GM10266 (cell line): ENCODE measurements at regions not wholly inside any gene's neighbourhood (a gene's known extent, or its start where the extent isn't known, plus 50 kb on each side); places are given as distances from the start of the nearest gene placed in this dataset.

Source experiments
- DNase-seq: peaks from one replicate; pipeline ENCODE4 v3.0.0; 2012; ENCODE audit errors: extremely low spot score
- CTCF ChIP-seq: IDR thresholded peaks from 2 replicates; pipeline ENCODE4 v1.5.1; 2012; ENCODE audit warnings: mild to moderate bottlenecking, low read depth; ENCODE audit not compliant: control insufficient read depth, insufficient read depth; ENCODE audit errors: missing control alignments

- no peak for TF ChIP-seq CTCF
- DNase-seq: no peak
These were observed 254.7 kb upstream of the PTER start for GRCh38 chr10:16182144-16182543.

DNA sequence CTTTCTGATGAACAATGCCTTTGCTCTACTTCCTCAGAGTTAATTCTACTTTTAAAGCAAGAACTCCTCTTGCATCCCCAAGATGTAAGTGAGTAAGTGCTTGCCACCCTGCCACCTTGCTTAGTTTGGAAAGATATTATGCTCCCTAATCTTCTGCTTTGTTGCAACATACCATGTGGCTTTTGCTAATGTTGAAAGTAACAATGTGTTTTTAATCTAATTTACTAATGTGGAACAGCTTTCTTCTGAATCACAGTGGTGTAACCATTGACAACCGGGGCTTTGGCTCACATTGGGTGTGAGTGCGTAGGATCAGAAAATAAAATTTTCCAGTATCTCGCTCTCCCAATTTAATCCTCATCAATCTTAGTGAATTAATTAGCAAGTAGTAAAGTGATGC is 254.1 kb upstream of the PTER start:
- DNase-seq: no peak
- no peak for TF ChIP-seq CTCF

DNA sequence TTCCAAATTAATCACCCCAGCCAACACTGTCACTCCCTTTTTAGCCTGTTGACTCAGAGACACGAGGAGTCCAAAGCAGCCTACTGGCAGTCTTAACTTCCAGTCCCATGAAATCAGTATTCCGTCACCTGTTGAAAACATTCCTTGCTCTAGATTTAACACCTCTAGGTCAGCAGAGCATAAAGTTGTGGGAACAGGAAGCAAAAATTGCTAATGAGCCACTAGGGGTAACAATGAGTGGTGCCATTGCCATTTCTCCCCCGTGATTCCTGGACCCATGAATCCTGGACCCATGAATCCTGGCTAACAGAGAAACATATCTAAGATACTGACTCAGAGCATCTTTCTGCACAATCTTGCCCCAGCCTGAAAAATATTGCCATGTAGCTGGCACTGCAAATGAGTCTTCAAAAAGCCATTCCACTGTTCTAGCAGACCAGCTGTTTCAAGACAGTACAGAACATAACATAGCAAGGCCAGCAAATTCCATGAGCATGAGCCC is 252.7 kb upstream of the PTER start:
- no peak for DNase-seq

DNA sequence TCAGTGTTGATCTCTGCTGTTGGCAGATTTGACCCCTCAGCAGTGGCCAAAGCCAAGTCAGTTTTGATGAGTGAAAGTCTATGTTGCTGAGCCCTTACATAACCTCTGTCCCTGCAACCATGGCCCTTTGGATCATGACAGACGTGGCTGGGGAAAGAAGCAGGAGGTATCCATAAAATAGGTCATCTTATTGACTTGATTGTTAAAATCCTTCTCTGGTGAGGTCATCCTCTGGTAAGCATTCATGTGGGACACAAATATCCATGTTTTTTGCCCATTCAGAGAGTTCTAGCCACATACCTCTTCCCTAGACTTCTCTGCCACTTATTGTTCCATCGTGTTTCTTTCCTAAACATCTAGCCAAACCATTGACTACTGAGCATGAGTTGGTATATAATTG is 251.9 kb upstream of the PTER start:
- no peak for DNase-seq
- no peak for TF ChIP-seq CTCF

More for the DNA sequence above, 252.7 kb upstream of the PTER start:
- TF ChIP-seq CTCF: no peak

DNA sequence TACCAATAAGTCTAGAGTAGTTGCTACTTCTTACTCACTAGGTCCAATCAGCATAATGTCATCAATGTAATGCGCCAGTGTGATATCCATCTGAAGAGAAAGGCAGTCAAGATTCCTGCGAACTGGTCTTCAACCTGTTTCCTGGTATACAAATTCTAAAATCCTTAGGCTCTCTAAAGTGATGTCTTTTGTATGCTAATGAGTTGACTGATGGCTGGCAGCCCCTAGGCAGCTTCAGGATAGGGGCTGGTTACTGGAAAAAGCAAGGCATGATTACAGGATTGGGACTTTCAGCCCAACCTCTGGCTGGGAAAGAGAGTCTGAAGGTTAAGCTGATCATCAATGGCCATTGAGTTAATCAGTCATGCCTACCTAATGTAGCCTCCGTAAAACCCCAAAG is 250.2 kb upstream of the PTER start:
- no peak for DNase-seq
- no peak for TF ChIP-seq CTCF

GRCh38 chr10:16187161-16187560 is 249.6 kb upstream of the PTER start:
- no peak for TF ChIP-seq CTCF
- DNase-seq: no peak

GRCh38 chr10:16192337-16192736 is 244.5 kb upstream of the PTER start:
- no peak for DNase-seq
- no peak for TF ChIP-seq CTCF
